ENCODE measurements at regions not wholly inside any gene's neighbourhood (a gene's known extent, or its start where the extent isn't known, plus 50 kb on each side); places are given as distances from the start of the nearest gene placed in this dataset.

GRCh38 chr7:112669306-112669705 is 120.9 kb downstream of the TMEM168 start:
- no peak for TF ChIP-seq EZH2 (IDR thresholded peaks at IDR 0.05; ENCODE audit: low read depth)
- TF ChIP-seq CTCF (conservative IDR thresholded peaks at IDR 0.05): no peak
